NT2/D1 (cell line): ENCODE measurements at regions not wholly inside any gene's neighbourhood (a gene's known extent, or its start where the extent isn't known, plus 50 kb on each side); places are given as distances from the start of the nearest gene placed in this dataset.

Experiments
- SUZ12 ChIP-seq: IDR thresholded peaks from 2 replicates; pipeline ENCODE4 v1.6.1; 2011; ENCODE audit not compliant: insufficient read length, insufficient read depth; ENCODE audit errors: extremely low read depth
- YY1 ChIP-seq: IDR thresholded peaks from 2 replicates; pipeline ENCODE4 v1.6.1; 2011; ENCODE audit not compliant: insufficient read length, insufficient read depth
- ZNF274 ChIP-seq: IDR thresholded peaks from 2 replicates; pipeline ENCODE4 v1.6.1; 2011; ENCODE audit warnings: mild to moderate bottlenecking, low read depth, low read length

DNA sequence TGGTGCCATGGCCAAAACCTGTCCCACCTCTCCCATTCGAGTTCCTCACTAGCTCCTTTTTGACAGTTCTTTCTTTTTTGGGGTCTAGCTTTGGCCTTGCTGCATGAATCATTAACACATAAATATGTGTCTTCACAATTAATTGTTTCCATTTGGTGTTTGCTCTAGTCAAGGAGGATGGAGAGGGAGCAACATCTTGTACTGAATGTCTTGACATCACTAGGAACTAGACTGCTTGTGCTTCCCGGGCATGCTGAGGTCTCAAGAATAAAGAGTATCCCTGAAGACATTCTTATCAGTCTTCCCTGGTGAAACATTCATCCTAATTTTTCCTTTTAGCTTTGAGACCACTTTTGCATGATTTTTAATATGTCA lies 77.0 kb upstream of the ESR1 start:
- TF ChIP-seq ZNF274 = no peak
- no peak for TF ChIP-seq YY1
- TF ChIP-seq SUZ12 = no peak
